Activated CD4-positive, alpha-beta T cell treated with anti-CD3 and anti-CD28 coated beads for 48 hours (primary cell): ENCODE measurements at regions not wholly inside any gene's neighbourhood (a gene's known extent, or its start where the extent isn't known, plus 50 kb on each side); places are given as distances from the start of the nearest gene placed in this dataset.
"Not testable (repeated sequence)": the region's sequence is repeated elsewhere in the genome, so short reads cannot be mapped to it uniquely, and the experiment has no call there.

Source experiments
- DNase-seq: peaks from one replicate; pipeline ENCODE4 v3.0.0-alpha.2; 2020

- no peak for DNase-seq
Observed at GRCh38 chr15:81937189-81937588, 108.6 kb downstream of the MEX3B start.

- DNase-seq = no peak
Observed at GRCh38 chr15:81930582-81931369, 115.0 kb downstream of the MEX3B start.

GRCh38 chr15:81929557-81929956, 116.3 kb downstream of the MEX3B start:
- no peak for DNase-seq

DNA sequence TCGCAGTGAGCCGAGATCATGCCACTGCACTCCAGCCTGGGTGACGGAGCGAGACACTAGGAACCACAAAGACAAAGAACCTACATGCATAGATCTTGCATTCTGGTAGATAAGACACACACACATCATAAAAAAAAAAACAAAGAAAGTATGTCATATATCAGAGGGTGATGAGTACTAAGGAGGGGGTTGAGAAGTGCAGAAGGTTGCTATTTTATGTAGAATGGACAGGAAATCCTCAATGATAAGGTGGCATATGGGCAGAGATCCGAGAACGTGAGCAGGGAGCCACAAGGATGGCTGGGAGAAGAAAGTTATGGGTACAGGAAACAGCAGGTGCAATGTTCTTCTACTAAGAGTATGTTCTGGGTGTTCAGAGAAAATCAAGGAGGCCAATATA, 118.8 kb downstream of the MEX3B start:
- DNase-seq = no peak

DNA sequence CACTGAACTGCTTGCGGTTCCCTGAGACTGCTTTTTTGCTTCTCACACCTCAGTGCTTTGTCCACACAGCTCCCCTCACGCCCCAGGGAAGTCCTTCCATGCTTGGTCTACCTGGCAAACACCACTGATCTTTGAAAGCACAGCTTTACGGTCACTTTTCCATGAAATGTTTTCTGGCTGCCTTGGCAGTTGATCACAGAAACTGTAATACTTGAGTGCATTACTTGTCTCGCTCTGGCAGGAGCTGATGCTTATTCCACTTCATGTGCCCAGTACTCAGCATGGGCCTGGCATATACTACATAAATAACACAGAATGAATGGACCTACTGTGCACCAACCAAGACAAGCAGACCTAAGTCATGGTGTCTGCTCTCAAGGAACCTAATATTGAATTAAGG, 121.1 kb downstream of the MEX3B start:
- DNase-seq = no peak

- DNase-seq = no peak
Observed at GRCh38 chr15:81923561-81924350, 122.1 kb downstream of the MEX3B start.

- DNase-seq = no peak
Observed at GRCh38 chr15:81922143-81922542, 123.7 kb downstream of the MEX3B start.

DNA sequence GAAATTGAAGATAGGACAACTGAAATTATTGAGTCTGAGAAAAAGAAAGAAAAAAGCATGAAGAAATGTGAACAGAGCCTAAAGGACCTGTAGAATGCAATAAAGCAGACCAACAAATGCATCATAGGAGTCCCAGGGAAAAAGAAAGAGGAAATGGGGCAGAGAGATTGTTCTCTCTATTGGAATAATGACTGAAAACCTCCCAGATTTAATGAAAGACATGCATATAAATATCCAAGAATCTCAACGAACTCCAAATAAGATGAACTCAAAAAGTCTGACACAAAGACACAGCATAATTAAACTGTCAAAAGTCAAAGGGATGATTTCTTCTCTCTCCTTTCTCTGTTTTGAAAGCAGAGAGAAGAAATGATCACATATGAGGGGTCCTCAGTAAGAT, 124.7 kb downstream of the MEX3B start:
- DNase-seq = no peak

GRCh38 chr15:81918767-81919166, 127.1 kb downstream of the MEX3B start:
- DNase-seq = not testable (repeated sequence)

GRCh38 chr15:81916451-81916850, 129.4 kb downstream of the MEX3B start:
- DNase-seq = no peak

GRCh38 chr15:81915990-81916389, 129.8 kb downstream of the MEX3B start:
- no peak for DNase-seq

- DNase-seq = no peak
Observed at GRCh38 chr15:81914734-81915256, 131.0 kb downstream of the MEX3B start.

DNA sequence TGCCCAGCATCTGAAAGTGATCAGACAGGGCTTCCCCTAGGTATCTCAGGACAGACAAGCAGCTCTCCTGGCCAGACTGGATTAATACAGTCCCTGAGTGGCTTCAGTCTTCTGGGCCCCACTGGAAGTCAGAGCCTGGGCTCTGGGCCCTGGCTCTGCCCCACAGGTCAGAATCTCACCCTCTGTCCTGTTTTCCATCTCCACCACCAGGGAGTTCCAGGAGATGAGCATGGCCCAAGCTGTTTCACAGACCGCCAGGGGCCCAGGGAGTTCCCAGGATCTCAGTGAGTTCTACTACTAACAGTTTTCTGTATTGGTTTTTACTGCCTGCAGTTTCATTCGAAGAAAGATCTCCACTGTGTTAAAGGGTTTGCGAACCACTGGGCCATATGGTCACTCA, 131.5 kb downstream of the MEX3B start:
- no peak for DNase-seq

GRCh38 chr15:81911022-81911971, 134.5 kb downstream of the MEX3B start:
- DNase-seq = no peak

GRCh38 chr15:81910355-81911021, 135.3 kb downstream of the MEX3B start:
- DNase-seq = no peak

GRCh38 chr15:81909011-81909358, 136.8 kb downstream of the MEX3B start:
- DNase-seq = no peak

- DNase-seq = no peak
Observed at GRCh38 chr15:81908111-81908510, 137.7 kb downstream of the MEX3B start.

- DNase-seq = no peak
Observed at GRCh38 chr15:81907521-81907920, 138.3 kb downstream of the MEX3B start.

DNA sequence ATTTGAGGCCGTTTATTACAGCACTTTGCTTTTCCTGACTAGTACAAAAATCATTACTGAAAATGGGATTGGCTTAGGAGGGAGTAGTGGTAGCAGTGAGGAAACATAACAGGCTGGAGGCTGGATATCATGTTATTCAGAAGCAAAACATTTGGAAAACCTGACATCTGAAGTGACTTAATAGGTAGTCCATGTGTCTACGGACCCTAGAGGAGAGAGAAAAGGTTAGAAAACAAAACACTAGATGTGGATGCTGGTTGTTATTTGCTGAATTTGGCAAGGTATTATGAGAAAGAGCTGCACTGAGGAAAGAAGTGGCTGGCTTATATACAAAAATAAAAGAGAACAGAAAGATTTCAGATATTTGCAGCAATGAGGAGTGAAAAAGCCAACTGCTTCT, 139.9 kb downstream of the MEX3B start:
- no peak for DNase-seq

- DNase-seq = no peak
Observed at GRCh38 chr15:81901319-81901718, 144.5 kb downstream of the MEX3B start.

- DNase-seq = no peak
Observed at GRCh38 chr15:81899730-81900129, 146.1 kb downstream of the MEX3B start.

DNA sequence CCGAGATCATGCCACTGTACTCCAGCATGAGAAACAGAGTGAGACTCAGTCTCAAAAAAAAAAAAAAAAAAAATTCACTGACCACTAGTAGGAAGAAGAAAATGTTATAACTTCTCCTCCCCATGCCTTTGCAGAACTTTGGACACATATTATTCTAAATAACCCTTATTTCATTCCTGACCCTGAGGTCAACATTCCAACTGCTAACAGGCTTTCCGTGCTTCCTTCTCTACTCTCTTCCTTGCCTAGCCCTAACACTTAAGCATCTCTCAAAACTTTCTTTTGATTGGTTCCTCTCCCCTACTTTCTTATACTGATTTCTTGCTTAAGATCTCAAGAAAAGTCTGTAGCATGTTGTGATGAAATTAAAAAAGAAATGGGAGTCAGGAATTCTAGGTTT, 146.8 kb downstream of the MEX3B start:
- no peak for DNase-seq
